ENCODE measurements at regions not wholly inside any gene's neighbourhood (a gene's known extent, or its start where the extent isn't known, plus 50 kb on each side); places are given as distances from the start of the nearest gene placed in this dataset.

DNA sequence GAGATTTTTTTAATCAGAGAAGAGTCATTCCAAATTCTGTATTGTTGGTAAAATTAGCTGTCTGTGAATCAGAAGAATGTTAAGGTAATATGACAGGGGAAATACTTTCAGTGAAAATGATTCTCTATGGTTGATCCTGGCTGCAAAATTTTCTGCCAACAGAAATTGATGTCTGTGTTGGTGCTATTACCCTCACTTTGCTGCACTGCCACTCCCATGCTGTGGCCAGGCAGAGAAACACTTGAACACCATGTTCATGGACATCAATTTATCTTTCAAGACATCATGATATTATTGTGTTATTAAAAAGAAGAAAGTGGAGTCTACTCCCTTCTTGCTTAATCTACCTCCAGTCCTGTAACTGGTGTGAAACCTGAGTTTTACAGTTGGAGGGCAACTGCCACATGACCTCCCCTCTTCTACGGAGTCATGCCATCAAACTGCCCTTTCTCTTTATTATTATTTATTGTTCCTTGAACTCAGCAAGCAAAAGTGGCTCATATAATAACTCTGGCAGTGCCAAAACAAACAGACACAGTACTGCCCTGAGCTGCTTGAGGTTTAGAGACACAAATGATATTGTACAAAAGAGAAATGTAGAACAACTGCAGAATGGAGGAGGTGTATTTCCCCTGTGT lies 288.0 kb upstream of the JAG1 start:
- DNase-seq, result no peak

GRCh38 chr20:10962937-10963336 lies 289.1 kb upstream of the JAG1 start:
- no peak for DNase-seq

DNA sequence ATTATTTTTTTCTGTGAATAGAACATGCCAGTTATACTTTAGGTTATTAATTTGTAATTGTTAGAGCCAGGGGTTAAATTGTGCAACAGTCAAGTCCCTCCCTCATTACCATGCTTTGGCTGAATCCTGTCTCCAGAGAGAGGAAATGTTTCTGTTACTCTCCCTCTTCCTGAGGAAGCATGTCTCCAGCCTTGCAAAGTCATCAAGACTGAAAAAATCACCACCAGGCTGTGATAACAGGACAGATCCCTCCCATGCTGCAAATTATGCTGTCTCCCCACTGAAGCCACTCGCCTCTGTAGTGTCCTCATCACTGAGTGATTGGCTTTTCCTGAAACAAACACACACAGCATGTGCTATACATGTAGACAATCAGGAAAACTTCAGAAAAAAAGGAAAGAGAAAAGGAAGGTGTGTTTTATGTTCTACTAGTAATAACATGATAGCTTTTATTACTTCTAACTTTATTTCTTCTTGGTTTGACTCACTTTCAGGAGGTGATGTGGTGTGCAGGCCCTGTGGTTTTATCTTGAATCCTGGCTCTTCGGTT lies 290.0 kb upstream of the JAG1 start:
- DNase-seq, result no peak

DNA sequence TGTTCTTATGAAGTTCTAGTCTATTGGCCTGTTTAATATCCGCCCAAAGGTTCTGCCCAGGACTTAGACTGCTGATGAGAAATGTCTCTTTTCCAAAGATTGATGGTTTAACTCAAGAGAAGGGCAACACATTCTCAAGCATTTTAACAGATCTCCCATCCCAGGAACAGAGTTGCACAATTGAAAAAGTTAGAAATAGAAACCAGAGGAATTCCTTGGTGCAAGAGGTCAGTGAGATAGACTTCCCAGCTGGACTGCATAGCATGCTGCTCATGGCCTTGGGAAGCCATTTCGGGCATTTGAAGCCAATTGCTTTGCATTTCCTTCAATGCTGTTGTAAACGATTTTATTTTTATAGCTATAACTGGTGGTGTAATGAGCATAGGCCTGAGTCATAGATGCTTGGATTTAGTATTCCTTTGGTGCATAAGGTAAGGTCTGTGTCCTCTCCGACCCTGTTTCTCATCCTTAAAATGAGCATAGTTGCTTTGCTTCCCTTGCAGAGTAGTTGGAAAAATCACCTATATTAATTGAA lies 292.2 kb upstream of the JAG1 start:
- no peak for DNase-seq

DNA sequence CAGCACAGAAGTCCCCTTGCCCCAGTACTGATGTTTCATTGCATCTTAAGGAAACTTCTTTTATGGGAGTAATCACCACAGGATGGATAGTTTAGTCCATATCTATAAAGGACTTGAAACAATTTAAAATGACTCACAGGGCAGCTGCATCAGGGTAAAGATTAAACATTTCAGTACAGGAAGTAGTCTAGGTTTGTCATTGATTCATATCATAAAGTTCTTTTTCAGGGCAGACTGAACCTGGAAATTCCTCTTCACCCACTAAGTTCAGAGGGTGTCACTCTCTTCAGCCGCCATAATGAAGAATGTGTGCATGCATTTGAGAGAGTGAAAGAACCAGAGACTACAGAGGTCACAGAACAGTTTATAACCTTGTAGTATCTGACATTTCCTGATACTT lies 296.3 kb upstream of the JAG1 start:
- DNase-seq, result no peak

DNA sequence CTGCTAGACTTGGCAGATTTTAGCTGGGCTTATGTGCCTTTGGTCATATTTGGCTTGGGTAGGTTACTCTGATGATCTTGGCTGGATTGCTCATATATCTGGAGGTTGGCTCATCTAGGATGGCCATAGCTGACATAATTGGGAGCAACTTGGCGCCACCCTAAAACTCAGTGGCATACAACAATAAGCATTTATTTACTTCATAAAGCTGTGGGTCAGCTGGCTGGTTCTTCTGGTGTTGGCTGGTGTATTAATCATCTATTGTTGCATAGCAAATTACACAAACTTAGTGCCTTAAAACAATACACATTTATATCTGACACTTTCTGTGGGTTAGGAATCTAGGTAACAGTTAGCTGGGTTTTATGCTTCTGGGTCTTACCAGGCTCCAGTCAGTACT lies 297.3 kb upstream of the JAG1 start:
- no peak for DNase-seq

DNA sequence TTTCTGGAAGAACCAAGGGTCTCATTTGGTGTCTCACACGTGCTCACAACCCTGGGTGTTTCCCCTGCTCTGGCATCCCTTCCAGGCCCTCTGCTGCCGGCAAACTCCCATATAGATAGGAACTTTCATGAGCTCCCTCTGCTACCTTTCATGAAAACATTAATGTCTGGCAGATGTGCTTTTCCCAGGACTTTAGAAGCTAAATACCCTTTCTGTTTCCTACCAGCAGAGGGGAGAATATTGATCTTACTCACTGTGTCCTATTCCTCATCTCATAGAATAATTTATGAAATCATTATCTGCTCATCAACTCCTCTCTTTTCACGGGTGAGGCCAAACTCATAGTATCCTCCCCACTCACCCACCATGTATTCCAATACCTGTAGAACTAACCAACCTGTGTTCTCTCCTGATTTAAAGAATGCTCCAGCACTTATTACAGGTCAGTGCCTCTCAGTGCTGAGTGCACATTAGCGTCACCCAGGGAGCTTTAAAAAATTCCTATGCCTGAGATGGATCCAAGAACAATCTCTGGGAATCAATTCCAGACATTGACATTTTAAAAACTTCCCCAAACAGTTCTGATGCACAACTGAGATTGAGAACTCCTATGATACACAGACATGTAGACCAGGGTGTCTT lies 298.5 kb upstream of the JAG1 start:
- no peak for DNase-seq

DNA sequence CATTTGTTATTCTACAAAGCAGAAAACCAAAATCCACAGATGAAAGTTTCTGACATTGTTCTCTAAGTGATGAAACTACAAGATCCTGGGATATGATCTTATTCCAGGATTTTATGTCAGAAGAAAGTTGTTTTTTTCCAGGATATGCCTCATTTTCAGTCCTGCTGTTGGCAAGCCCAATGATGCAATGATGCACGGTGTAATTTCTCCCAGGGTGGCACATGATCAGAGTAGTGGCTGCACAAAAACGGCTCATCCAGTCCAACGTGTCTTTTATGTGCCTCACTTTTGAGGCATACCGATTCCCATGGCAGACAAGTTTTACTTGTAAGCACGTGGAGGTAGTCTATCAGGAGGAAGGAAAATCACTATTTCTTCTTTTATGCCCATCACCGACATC lies 302.3 kb upstream of the JAG1 start:
- DNase-seq, result no peak

DNA sequence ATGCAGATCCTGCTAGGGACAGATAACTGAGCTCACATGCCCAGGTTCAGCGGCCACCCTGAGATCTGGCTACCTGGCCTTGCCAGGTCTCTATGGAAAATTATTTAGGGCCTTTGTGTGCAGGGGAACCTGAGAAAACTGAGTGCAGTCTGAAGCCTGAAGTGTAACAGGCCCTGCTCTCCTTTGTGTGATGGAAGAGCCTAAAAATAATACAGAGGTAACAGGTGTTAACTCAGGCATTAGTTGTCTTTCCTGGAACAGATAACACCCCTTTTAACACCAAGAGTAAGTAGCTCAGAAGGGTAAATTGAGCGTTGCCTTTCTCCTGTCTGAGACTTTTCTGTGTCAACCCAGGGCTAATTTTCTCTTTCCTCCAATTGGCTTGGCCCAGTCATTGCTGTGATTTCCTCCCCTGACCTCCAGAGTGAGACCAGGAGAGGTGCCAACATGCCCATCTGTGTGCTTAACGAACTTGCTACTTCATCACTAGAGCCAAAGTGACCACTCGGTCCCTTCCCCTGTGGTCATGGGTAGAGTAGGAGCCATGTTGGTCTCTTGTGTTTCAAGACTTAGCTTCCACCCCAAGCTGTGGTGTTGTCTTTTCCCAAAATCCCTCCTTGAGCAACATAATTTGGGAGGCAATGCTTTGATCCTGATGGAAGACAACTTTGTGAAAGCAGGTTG lies 304.4 kb upstream of the JAG1 start:
- no peak for DNase-seq

DNA sequence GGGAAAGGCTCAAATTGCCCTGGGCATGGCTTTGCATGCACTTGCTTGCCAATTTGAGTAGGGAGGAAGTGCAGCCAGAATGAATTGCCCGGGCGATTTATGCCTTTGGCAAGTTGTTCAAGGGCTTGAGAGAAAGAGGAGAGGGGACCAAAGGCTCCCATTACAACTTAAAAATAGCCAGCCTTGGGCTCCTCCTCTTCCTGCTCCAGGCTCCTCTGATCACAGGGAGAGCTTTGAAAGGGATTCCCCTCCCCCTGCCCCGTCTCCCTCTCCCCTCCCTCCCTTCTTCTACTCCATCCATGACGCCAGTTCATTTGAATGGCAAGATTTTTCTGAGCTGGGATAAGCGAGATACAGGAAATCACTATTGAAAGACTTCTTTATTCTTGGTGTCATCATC lies 304.9 kb upstream of the JAG1 start:
- no peak for DNase-seq

DNA sequence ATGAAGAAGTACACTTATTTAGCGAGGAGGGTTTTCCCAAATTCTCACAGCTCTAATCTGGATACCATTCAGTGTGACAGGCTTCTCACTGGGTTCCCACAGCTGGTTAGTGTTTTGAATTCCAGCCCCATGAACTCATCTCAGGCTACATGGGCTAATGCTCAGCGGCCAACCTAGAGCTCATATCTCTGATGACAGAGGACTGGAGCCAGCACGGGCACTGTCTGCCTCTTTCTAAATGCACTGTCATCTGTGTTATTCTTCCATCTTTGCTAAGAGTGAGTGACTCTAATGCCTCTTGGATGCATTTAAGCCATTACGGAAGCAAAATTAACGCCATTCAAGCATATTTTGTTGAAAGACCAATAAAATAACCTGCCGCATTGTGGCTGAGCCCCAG lies 308.9 kb upstream of the JAG1 start:
- no peak for DNase-seq

DNA sequence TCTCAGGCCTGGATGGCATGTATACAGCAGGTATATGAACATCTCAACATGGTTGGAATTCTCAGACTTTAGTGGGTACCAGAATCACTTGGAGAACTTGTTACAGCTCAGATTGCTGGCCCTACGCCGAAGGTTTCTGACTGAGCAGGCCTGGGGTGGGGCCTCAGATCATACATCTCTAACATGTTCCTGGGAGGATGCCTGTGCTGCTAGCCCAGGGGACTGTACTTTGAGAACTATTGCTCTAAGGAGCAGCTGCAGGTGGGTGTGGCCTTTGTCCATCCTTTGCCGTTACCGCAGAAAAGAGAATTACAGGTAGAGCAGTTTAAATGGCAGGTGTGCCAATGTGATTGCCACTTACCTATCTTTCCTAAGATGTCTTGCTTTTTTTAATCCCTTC lies 310.5 kb upstream of the JAG1 start:
- DNase-seq, result no peak

GRCh38 chr20:10984913-10985312 lies 311.1 kb upstream of the JAG1 start:
- no peak for DNase-seq

- no peak for DNase-seq
Measured at GRCh38 chr20:10985536-10985935, 311.7 kb upstream of the JAG1 start.

- DNase-seq, result no peak
Measured at GRCh38 chr20:10986586-10986985, 312.8 kb upstream of the JAG1 start.

DNA sequence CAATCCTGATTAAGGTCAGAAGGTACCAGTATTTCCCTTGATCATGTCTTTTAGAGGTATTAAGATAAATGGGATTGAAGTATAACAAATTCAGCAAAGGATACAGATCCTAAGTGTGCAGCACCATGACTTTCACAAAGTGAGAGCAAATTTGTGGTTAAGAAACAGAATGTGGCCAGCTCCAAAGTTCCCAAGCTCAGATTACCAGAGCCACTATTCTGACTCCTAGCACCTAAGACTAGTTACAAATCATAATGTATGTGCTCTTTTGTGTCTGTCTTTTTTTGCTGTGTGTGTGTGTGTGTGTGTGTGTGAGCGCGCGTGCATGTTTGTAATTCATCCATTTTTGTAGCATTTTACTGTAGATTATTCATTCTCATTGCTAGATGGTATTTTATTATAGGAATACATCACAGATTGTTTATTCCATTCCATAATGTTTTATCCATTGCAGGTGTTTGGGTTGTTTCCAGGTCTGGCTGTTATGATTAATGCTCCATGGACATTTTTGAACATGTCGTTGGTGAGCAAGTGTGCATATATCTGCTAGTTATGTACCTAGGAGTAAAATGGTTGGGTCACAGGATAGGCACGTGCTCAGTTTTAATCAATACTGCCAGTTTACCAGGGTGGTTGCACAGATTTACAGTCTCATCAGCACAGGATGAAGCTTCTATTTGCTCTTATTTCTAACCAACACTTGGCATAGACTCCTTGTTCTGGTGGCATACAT lies 314.0 kb upstream of the JAG1 start:
- no peak for DNase-seq

DNA sequence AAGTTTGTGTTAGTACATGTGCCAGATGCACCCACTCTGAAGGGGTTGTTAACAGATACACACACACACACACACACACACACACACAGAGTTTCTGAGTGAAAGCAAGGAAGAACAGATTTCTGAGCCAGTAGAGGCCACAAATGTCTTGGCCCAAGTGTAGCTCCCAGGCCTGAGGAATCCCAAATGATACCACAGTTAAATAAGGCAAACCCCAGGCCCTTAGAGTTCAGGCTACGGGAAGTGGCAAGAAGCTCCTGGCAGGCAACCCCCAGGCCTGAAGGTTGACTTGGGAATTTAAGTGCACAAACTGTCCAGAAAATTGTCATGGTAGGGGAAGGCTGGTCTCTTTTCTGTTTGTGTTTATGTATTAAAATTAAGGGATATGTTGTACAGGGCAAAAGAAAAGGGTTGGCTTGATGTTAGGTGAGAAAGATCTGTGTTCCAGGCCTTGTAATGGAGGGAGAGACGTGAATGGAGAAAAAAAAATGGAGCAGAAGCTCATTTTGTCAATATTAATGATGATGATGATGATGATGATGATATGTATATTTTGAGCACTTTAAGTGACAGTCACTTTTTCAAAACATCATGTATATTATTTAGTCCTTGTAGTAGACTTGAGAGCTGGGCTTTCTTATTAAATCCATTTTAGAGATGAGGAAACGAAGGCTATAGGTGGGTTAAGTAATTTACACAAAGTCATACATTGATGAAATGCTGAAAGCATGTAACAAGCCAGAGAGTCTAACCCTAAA lies 317.0 kb upstream of the JAG1 start:
- no peak for DNase-seq

DNA sequence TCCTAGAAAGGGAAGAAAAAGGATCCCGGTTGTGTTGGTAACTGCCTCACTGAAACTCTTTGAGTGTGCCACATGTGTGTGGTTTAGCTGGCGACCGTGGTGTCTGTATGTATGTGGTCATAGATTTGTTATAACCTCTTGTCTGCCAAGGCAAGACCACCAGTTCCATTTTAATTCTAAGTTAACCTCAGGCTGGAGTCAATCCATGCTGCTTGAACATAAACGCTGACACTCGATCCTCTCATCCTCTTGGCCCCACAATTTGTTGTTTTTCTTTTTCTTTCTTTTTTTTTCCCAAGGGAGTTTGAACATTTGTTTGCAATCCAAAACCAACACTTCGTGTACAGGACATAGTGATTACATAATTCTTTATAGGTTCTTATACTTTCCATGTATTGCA lies 318.9 kb upstream of the JAG1 start:
- DNase-seq, result no peak

DNA sequence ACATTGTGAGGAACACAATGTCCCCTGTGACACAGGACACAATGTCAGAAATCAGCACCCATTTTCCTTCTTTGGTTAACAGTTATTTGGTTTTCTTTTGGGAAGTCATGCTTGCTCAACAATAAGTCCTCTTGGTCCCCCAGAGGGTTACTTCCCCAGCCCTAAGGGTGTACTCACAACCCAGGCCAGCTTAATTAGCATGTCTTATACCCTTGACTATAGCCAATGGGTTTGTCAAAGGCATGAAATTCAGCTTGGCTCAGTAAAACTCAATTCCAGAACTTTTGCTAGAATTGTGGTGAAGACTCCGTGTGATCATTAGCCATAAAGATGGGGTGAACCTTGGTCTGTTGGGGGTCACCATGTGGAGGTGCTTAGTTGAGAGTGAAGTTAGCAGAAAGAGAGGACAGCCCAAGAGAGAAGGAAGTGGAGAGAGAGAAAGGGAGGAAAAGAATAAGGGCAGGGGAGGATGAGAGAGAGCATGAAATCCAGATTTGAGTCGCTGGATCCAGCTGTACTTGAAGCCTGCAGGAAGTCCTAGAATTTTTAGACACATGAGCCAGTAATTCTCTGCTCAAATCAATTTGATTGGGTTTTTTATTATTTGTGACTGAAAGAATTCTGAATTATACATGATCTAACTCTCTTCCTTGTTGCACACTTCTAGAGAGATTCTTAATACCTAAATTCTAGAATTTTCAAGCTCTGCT lies 321.3 kb upstream of the JAG1 start:
- no peak for DNase-seq

GRCh38 chr20:10998476-10998875 lies 324.7 kb upstream of the JAG1 start:
- no peak for DNase-seq

GRCh38 chr20:11000416-11000815 lies 326.6 kb upstream of the JAG1 start:
- DNase-seq, result no peak

- DNase-seq, result no peak
Measured at GRCh38 chr20:11001302-11001701, 327.5 kb upstream of the JAG1 start.

Measured in GF-D8 (cell line).